Trophoblast cell (in vitro differentiated cells and primary cell): ENCODE measurements at regions not wholly inside any gene's neighbourhood (a gene's known extent, or its start where the extent isn't known, plus 50 kb on each side); places are given as distances from the start of the nearest gene placed in this dataset.

Source experiments
- DNase-seq, 2 donors: peaks; one replicate each; pipeline ENCODE4 v3.0.0-alpha.2; 2016
- H2AFZ ChIP-seq: 2 replicates; pipeline ENCODE4 v1.6.1; 2013; ENCODE audit warnings: low read length, moderate library complexity, mild to moderate bottlenecking; ENCODE audit not compliant: insufficient read depth, poor library complexity
- H2AK5ac ChIP-seq: 2 replicates; pipeline ENCODE4 v1.6.1; 2013; ENCODE audit warnings: mild to moderate bottlenecking, low read length
- H2BK120ac ChIP-seq: 2 replicates; pipeline ENCODE4 v1.6.1; 2013; ENCODE audit warnings: low read length, mild to moderate bottlenecking, moderate library complexity; ENCODE audit not compliant: insufficient read depth, poor library complexity
- H2BK12ac ChIP-seq: 2 replicates; pipeline ENCODE4 v1.6.1; 2013; ENCODE audit warnings: mild to moderate bottlenecking, low read length, moderate library complexity
- H2BK5ac ChIP-seq: 2 replicates; pipeline ENCODE4 v1.6.1; 2013; ENCODE audit warnings: low read length, low read depth, moderate library complexity, mild to moderate bottlenecking; ENCODE audit not compliant: poor library complexity
- H3K14ac ChIP-seq: 2 replicates; pipeline ENCODE4 v1.6.1; 2013; ENCODE audit warnings: mild to moderate bottlenecking, low read length
- H3K18ac ChIP-seq: 2 replicates; pipeline ENCODE4 v1.6.1; 2013; ENCODE audit warnings: mild to moderate bottlenecking, low read length
- H3K23ac ChIP-seq: 2 replicates; pipeline ENCODE4 v1.6.1; 2013; ENCODE audit warnings: low read length
- H3K27ac ChIP-seq: 2 replicates; pipeline ENCODE4 v1.5.1; 2013; ENCODE audit warnings: low read depth, mild to moderate bottlenecking, inconsistent platforms, low read length, moderate library complexity
- H3K27me3 ChIP-seq: 2 replicates; pipeline ENCODE4 v1.6.1; 2013; ENCODE audit warnings: inconsistent platforms, mild to moderate bottlenecking, low read length, moderate library complexity; ENCODE audit not compliant: insufficient read depth
- H3K36me3 ChIP-seq, 2 experiments: 1 replicate in 1 of 2; 2 replicates in 1 of 2; pipeline ENCODE4 v1.6.1; 2013; ENCODE audit warnings: low read length in 2 of 2, mild to moderate bottlenecking in 2 of 2, moderate library complexity in 1 of 2; ENCODE audit not compliant: insufficient read depth in 2 of 2, control insufficient read depth in 1 of 2
- H3K4ac ChIP-seq: 2 replicates; pipeline ENCODE4 v1.6.1; 2013; ENCODE audit warnings: low read depth, mild to moderate bottlenecking, low read length, moderate library complexity
- H3K4me1 ChIP-seq, 2 experiments: 1 replicate in 1 of 2; 2 replicates in 1 of 2; pipeline ENCODE4 v1.6.1; 2013; ENCODE audit warnings: low read length in 2 of 2, mild to moderate bottlenecking in 2 of 2, moderate library complexity in 1 of 2; ENCODE audit not compliant: insufficient read depth in 2 of 2, control insufficient read depth in 1 of 2
- H3K4me2 ChIP-seq: 2 replicates; pipeline ENCODE4 v1.6.1; 2013; ENCODE audit warnings: inconsistent platforms, mild to moderate bottlenecking, low read length, moderate library complexity
- H3K4me3 ChIP-seq: 2 replicates; pipeline ENCODE4 v1.5.1; 2013; ENCODE audit warnings: mild to moderate bottlenecking, low read depth, low read length, inconsistent platforms
- H3K79me1 ChIP-seq: one replicate; pipeline ENCODE4 v1.6.1; 2013; ENCODE audit warnings: low read length
- H3K79me2 ChIP-seq: 2 replicates; pipeline ENCODE4 v1.6.1; 2013; ENCODE audit warnings: low read length, mild to moderate bottlenecking; ENCODE audit not compliant: control insufficient read depth, insufficient read depth, poor library complexity
- H3K9ac ChIP-seq: 2 replicates; pipeline ENCODE4 v1.6.1; 2013; ENCODE audit warnings: mild to moderate bottlenecking, low read length
- H3K9me3 ChIP-seq: 2 replicates; pipeline ENCODE4 v1.6.1; 2013; ENCODE audit warnings: low read depth, mild to moderate bottlenecking, control low read depth, inconsistent platforms, low read length; ENCODE audit not compliant: insufficient read depth
- H4K12ac ChIP-seq: 2 replicates; pipeline ENCODE4 v1.6.1; 2013; ENCODE audit warnings: low read depth, mild to moderate bottlenecking, low read length, moderate library complexity
- H4K8ac ChIP-seq: 2 replicates; pipeline ENCODE4 v1.6.1; 2013; ENCODE audit warnings: low read depth, mild to moderate bottlenecking, low read length, moderate library complexity
- H4K91ac ChIP-seq: one replicate; pipeline ENCODE4 v1.6.1; 2013; ENCODE audit warnings: low read depth, mild to moderate bottlenecking, low read length, moderate library complexity
- WGBS: extraction: QIAGEN DNeasy Blood & Tissue Kit; methylation state at CpG from one replicate; pipeline ENCODE4 v1.1.7; 2013; ENCODE audit warnings: missing lambda C conversion rate; ENCODE audit not compliant: insufficient read length, insufficient coverage; ENCODE audit errors: extremely low coverage; 5-methylcytosine and 5-hydroxymethylcytosine counted together

DNA sequence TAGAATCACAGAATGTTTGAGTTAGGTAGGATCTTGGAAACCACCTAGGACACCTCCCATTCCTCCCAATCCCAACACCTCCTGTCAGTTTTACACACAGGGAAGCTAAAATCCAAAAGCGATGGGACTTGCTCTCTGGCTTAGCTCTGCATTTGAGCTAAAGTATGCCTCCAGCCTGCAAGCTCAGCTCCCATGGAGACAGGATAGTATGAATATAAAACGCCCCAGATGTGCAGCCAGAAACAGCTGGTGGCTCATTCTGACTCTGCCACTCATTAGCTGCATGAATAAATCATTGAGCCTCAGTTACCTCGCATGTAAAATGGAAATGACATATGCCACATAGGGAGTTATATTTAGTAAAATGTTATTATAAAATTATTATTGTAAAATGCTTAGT is 336.0 kb downstream of the SUCLA2 start:
- Histone ChIP-seq H3K27ac (no peak overlapping the region), H4K91ac (no peak overlapping the region), H3K9me3 (peaks cover 3% of the 10 kb centered on the region), H3K4me1 (no peaks in the 10 kb centered on the region), H3K9ac (no peak overlapping the region), H2BK12ac (no peak overlapping the region), H3K4me2 (no peak overlapping the region), H3K27me3 (no peaks in the 10 kb centered on the region), H4K12ac (no peak overlapping the region), H3K79me1 (no peaks in the 10 kb centered on the region), H3K23ac (no peak overlapping the region), H3K14ac (no peak overlapping the region), H4K8ac (no peak overlapping the region), H2BK5ac (no peak overlapping the region), H3K18ac (no peak overlapping the region), H3K36me3 (no peaks in the 10 kb centered on the region), H3K79me2 (no peaks in the 10 kb centered on the region), H2BK120ac (no peak overlapping the region), H2AK5ac (no peak overlapping the region), H2AFZ (no peak overlapping the region), H3K4me3 (no peak overlapping the region), H3K4ac (no peak overlapping the region)
- no peak for DNase-seq
- WGBS, result no CpG with 5 or more reads among the region's 3 CpGs

DNA sequence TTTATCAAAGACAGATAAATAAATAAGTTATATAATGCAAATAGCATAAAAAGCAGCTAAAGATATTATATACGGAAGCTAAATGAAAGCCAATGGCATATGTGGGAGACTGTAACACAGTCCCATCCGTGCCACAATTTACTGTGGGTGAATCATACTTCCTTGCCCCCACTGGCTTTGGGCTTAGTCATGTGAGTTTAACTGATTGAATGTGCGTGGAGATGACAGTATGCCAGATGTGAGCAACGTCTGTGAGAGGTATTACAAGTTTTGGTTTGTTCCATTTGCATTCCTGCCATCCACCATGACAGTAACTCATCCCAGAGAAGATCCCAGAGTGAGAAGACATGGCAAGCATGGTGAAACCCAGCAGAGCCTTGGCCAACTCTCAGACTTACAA is 340.0 kb downstream of the SUCLA2 start:
- H2AFZ ChIP-seq, result no peak overlapping the region
- no peak overlapping the region for H2AK5ac ChIP-seq
- H2BK120ac ChIP-seq, result no peak overlapping the region
- H3K23ac ChIP-seq, result no peak overlapping the region
- H3K36me3 ChIP-seq, result no peaks in the 10 kb centered on the region
- WGBS, result no CpG with 5 or more reads among the region's 4 CpGs
- no peak overlapping the region for H3K27ac ChIP-seq
- H3K14ac ChIP-seq, result no peak overlapping the region
- no peak overlapping the region for H4K12ac ChIP-seq
- no peaks in the 10 kb centered on the region for H3K4me1 ChIP-seq
- H3K79me1 ChIP-seq, result no peaks in the 10 kb centered on the region
- peaks cover 1% of the 10 kb centered on the region for H3K9me3 ChIP-seq
- H3K4me3 ChIP-seq, result no peak overlapping the region
- no peaks in the 10 kb centered on the region for H3K27me3 ChIP-seq
- no peak overlapping the region for H3K18ac ChIP-seq
- no peak overlapping the region for H4K8ac ChIP-seq
- no peak overlapping the region for H3K4ac ChIP-seq
- no peak overlapping the region for H3K4me2 ChIP-seq
- no peak for DNase-seq
- H3K79me2 ChIP-seq, result no peaks in the 10 kb centered on the region
- no peak overlapping the region for H2BK5ac ChIP-seq
- no peak overlapping the region for H3K9ac ChIP-seq
- no peak overlapping the region for H2BK12ac ChIP-seq
- H4K91ac ChIP-seq, result no peak overlapping the region

DNA sequence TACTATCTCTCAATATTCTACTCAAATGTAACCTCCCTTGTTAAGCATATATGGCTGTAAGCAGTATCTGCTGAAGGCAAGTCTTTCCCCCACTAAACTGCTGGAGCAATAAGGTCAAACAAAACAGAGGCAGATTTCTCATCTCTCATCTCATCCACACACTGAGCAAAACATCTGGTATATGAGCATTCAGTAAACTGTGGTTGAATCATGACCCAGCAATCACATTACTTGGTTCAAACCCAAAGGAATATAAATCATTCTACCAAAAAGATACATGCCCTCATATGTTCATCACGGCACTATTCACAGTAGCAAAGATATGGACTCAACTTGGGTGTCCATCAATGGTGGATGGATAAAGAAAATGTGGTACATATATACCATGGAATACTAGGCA is 344.4 kb downstream of the SUCLA2 start:
- H2BK12ac ChIP-seq, result no peak overlapping the region
- no peak for DNase-seq
- H4K12ac ChIP-seq, result no peak overlapping the region
- no peak overlapping the region for H4K91ac ChIP-seq
- H3K27me3 ChIP-seq, result no peaks in the 10 kb centered on the region
- H3K79me2 ChIP-seq, result no peaks in the 10 kb centered on the region
- no peaks in the 10 kb centered on the region for H3K36me3 ChIP-seq
- no CpG with 5 or more reads among the region's 1 CpG for WGBS
- no peak overlapping the region for H3K27ac ChIP-seq
- H2AFZ ChIP-seq, result no peak overlapping the region
- no peak overlapping the region for H3K23ac ChIP-seq
- H2AK5ac ChIP-seq, result no peak overlapping the region
- H3K14ac ChIP-seq, result no peak overlapping the region
- no peaks in the 10 kb centered on the region for H3K4me1 ChIP-seq
- H3K4me3 ChIP-seq, result no peak overlapping the region
- no peak overlapping the region for H3K4ac ChIP-seq
- H3K4me2 ChIP-seq, result no peak overlapping the region
- no peak overlapping the region for H2BK5ac ChIP-seq
- H3K18ac ChIP-seq, result no peak overlapping the region
- H4K8ac ChIP-seq, result no peak overlapping the region
- H3K9ac ChIP-seq, result no peak overlapping the region
- no peaks in the 10 kb centered on the region for H3K79me1 ChIP-seq
- no peak overlapping the region for H2BK120ac ChIP-seq
- no peaks in the 10 kb centered on the region for H3K9me3 ChIP-seq

DNA sequence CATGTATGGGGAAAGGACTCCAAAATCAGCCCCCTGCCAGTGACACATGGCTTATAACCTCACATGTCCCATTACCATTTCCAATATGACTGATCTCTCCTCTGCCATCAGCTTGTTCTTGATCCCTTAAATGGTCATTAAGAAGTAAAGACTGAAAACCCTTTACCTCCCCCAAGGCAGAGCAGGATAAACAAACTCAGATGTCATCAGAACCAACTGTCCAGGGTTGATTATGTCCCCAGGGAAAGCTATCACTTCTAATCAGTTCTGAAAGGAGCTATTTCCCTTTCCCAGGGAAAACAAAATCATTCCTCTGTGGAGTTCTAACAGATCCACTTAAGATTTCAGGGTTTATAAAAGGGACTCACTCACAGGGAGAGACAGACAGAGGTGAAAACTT is 350.9 kb downstream of the SUCLA2 start:
- Histone ChIP-seq H3K4me1 (no peaks in the 10 kb centered on the region), H3K79me1 (no peaks in the 10 kb centered on the region), H4K8ac (no peak overlapping the region), H3K4ac (no peak overlapping the region), H3K23ac (no peak overlapping the region), H3K79me2 (no peaks in the 10 kb centered on the region), H2AFZ (no peak overlapping the region), H3K4me3 (no peak overlapping the region), H2AK5ac (no peak overlapping the region), H4K12ac (no peak overlapping the region), H3K27me3 (no peaks in the 10 kb centered on the region), H2BK5ac (no peak overlapping the region), H2BK120ac (no peak overlapping the region), H3K9ac (no peak overlapping the region), H3K27ac (no peak overlapping the region), H3K4me2 (no peak overlapping the region), H3K14ac (no peak overlapping the region), H3K36me3 (no peaks in the 10 kb centered on the region), H4K91ac (no peak overlapping the region), H3K9me3 (no peaks in the 10 kb centered on the region), H3K18ac (no peak overlapping the region), H2BK12ac (no peak overlapping the region)
- no peak for DNase-seq

DNA sequence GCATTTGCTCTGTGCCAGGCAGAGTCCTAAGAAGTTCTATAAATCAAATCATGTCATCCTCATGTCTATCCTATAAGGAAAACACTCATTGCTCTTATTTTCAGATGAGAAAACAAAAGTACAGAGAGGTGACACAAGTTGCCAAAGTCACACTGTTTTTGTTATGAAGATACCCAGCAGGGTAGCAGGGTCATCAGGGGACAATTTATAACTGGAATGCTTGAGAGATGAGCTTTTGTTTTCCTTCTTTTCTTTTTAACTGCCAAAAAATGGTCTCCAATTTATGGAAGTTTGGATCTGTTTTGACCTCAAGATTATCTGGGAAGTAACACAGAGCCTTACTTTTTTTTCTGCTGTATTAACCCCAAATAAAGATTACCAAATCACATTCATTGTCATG is 354.1 kb downstream of the SUCLA2 start:
- Histone ChIP-seq H3K79me1 (no peaks in the 10 kb centered on the region), H3K27ac (no peak overlapping the region), H3K18ac (no peak overlapping the region), H4K91ac (no peak overlapping the region), H3K4me1 (no peaks in the 10 kb centered on the region), H4K12ac (no peak overlapping the region), H3K79me2 (no peaks in the 10 kb centered on the region), H3K9ac (no peak overlapping the region), H3K4me3 (no peak overlapping the region), H3K4ac (no peak overlapping the region), H3K27me3 (no peaks in the 10 kb centered on the region), H3K4me2 (no peak overlapping the region), H2AK5ac (no peak overlapping the region), H2BK120ac (no peak overlapping the region), H2AFZ (no peak overlapping the region), H3K23ac (no peak overlapping the region), H2BK12ac (no peak overlapping the region), H3K14ac (no peak overlapping the region), H3K36me3 (no peaks in the 10 kb centered on the region), H2BK5ac (no peak overlapping the region), H3K9me3 (no peaks in the 10 kb centered on the region), H4K8ac (no peak overlapping the region)
- no peak for DNase-seq
